Endothelial cell of umbilical vein (primary cell): ENCODE measurements at regions not wholly inside any gene's neighbourhood (a gene's known extent, or its start where the extent isn't known, plus 50 kb on each side); places are given as distances from the start of the nearest gene placed in this dataset.

Experiments
- BruUV-seq: library from RNA; stranded (reverse); fragments of 400-500 nt; replicated peaks from 2 replicates; lab custom pipeline; 2021; lab: Mats Ljungman, UMichigan
- CTCF ChIA-PET: fragments of 300-600, 350-600 bp; sonication (Branson Sonifier 250); formaldehyde crosslinking; loops from one replicate; lab custom pipeline; 2021; ENCODE audit warnings: antibody characterized with exemption, inconsistent platforms; lab: Charles Lee
- POLR2A ChIA-PET: fragments of 300-600, 350-600 bp; sonication (Branson Sonifier 250); formaldehyde crosslinking; loops from one replicate; lab custom pipeline; 2021; ENCODE audit warnings: antibody characterized with exemption, inconsistent platforms; lab: Charles Lee
- DNase-seq: peaks from one replicate; pipeline ENCODE4 v3.0.0-alpha.2; 2011; ENCODE audit warnings: low read depth, low spot score
- FAIRE-seq: peaks from 2 replicates; lab custom pipeline; 2011; peaks lifted over from hg19 to GRCh38; lab: Jason Lieb, UNC
- H2AFZ ChIP-seq: 2 replicates; pipeline ENCODE4 v1.6.0; 2012; ENCODE audit warnings: low read depth, low read length, control low read depth, inconsistent platforms
- H3K27ac ChIP-seq: 2 replicates; pipeline ENCODE4 v1.5.1; 2011; ENCODE audit warnings: low read depth, mild to moderate bottlenecking, control low read depth, low read length, moderate library complexity; ENCODE audit not compliant: insufficient read depth
- H3K27me3 ChIP-seq, 2 experiments: 2 replicates each; pipeline versions ENCODE4 v1.6.0 to v1.6.1; 2011; ENCODE audit warnings: low read length in 2 of 2, mixed read lengths in 1 of 2; ENCODE audit not compliant: control insufficient read depth in 2 of 2, insufficient read depth in 2 of 2
- H3K36me3 ChIP-seq, 2 experiments: 2 replicates in 1 of 2; 3 replicates in 1 of 2; pipeline ENCODE4 v1.5.1; 2011; ENCODE audit warnings: low read length in 2 of 2, mild to moderate bottlenecking in 1 of 2, moderate library complexity in 1 of 2; ENCODE audit not compliant: control insufficient read depth in 2 of 2, insufficient read depth in 2 of 2; ENCODE audit errors: extremely low read depth in 1 of 2
- H3K4me1 ChIP-seq: 3 replicates; pipeline ENCODE4 v1.5.1; 2011; ENCODE audit warnings: mild to moderate bottlenecking, low read length; ENCODE audit not compliant: control insufficient read depth, insufficient read depth; ENCODE audit errors: extremely low read depth
- H3K4me2 ChIP-seq: 2 replicates; pipeline ENCODE4 v1.6.1; 2011; ENCODE audit warnings: low read length, control low read depth, mixed read lengths; ENCODE audit not compliant: insufficient read depth
- H3K4me3 ChIP-seq, 3 experiments: fragments of 200-600 bp in 1 of 3; sonication (generic), shearing (Covaris generic) in 1 of 3; replicated peaks in 1 of 3; 2 replicates each; pipeline ENCODE4 v1.5.1; 2011 to 2016; ENCODE audit warnings: control low read depth in 3 of 3, low read length in 3 of 3, mild to moderate bottlenecking in 2 of 3, inconsistent platforms in 1 of 3, low read depth in 1 of 3, moderate library complexity in 1 of 3; ENCODE audit not compliant: insufficient read depth in 1 of 3
- H3K79me2 ChIP-seq: 2 replicates; pipeline ENCODE4 v1.6.0; 2012; ENCODE audit warnings: low read length, inconsistent platforms; ENCODE audit not compliant: control insufficient read depth, insufficient read depth
- H3K9ac ChIP-seq: replicated peaks from 2 replicates; pipeline ENCODE3; 2011; ENCODE audit warnings: low read length, control low read depth; ENCODE audit not compliant: insufficient read depth; ENCODE audit errors: extremely low read depth
- H3K9me1 ChIP-seq: replicated peaks from 3 replicates; pipeline ENCODE4 v1.6.0; 2011; ENCODE audit warnings: mild to moderate bottlenecking, low read length; ENCODE audit not compliant: control insufficient read depth, insufficient read depth; ENCODE audit errors: extremely low read depth
- H3K9me3 ChIP-seq: replicated peaks from 2 replicates; pipeline ENCODE4 v1.5.1; 2012; ENCODE audit warnings: low read length, inconsistent platforms; ENCODE audit not compliant: control insufficient read depth, insufficient read depth
- H4K20me1 ChIP-seq: replicated peaks from 2 replicates; pipeline ENCODE3; 2011; ENCODE audit warnings: mild to moderate bottlenecking, low read length; ENCODE audit not compliant: control insufficient read depth, insufficient read depth; ENCODE audit errors: extremely low read depth
- CTCF ChIP-seq, 2 donors: IDR thresholded peaks; 1 replicate in 1 of 2; 2 replicates in 1 of 2; pipeline ENCODE4 v1.5.1; 2011; ENCODE audit warnings: low read length in 2 of 2, mild to moderate bottlenecking in 2 of 2, moderate library complexity in 2 of 2, control low read depth in 1 of 2, inconsistent platforms in 1 of 2, low read depth in 1 of 2; ENCODE audit not compliant: insufficient read depth in 1 of 2; ENCODE audit errors: extremely low read depth in 1 of 2
- EZH2 ChIP-seq: IDR thresholded peaks from 2 replicates; pipeline ENCODE4 v1.6.1; 2012; ENCODE audit warnings: borderline replicate concordance, low read depth, mild to moderate bottlenecking, moderate library complexity, low read length, inconsistent platforms; ENCODE audit not compliant: severe bottlenecking
- FOS ChIP-seq: IDR thresholded peaks from 2 replicates; pipeline ENCODE4 v1.6.1; 2011; ENCODE audit warnings: mild to moderate bottlenecking, low read length, moderate library complexity, borderline replicate concordance; ENCODE audit not compliant: insufficient read depth
- GATA2 ChIP-seq: IDR thresholded peaks from 2 replicates; pipeline ENCODE4 v1.7.0; 2011; ENCODE audit warnings: low read depth, mild to moderate bottlenecking, moderate library complexity, mixed read lengths, low read length; ENCODE audit not compliant: insufficient read length, insufficient read depth
- JUN ChIP-seq: IDR thresholded peaks from 2 replicates; pipeline ENCODE4 v1.6.1; 2011; ENCODE audit warnings: borderline replicate concordance, low read depth; ENCODE audit not compliant: insufficient read length, insufficient read depth
- MAX ChIP-seq: IDR thresholded peaks from 2 replicates; pipeline ENCODE4 v1.6.1; 2011; ENCODE audit not compliant: insufficient read depth, insufficient read length
- MYC ChIP-seq: IDR thresholded peaks from one replicate; pipeline ENCODE4 v1.6.1; 2011; ENCODE audit warnings: mild to moderate bottlenecking, low read depth, low read length
- POLR2A ChIP-seq: IDR thresholded peaks from 2 replicates; pipeline ENCODE4 v1.6.1; 2012; ENCODE audit warnings: low read depth, mild to moderate bottlenecking, control low read depth, low read length
- POLR2AphosphoS5 ChIP-seq: IDR thresholded peaks from 2 replicates; pipeline ENCODE4 v1.6.1; 2012; ENCODE audit warnings: low read depth, mild to moderate bottlenecking, control low read depth, low read length, moderate library complexity; ENCODE audit not compliant: insufficient read depth
- dilution Hi-C: fragments of 300-500 bp; cut with MboI; formaldehyde crosslinking; loops from one replicate; pipeline ENCODE4 v1.15.0; 2019; ENCODE audit warnings: low sequenced_read_pairs; ENCODE audit not compliant: extremely low pct_ligation_motif_present
- intact Hi-C: fragments of 100-400 bp; cut with micrococcal nuclease; formaldehyde crosslinking; loops from one replicate; pipeline ENCODE4 v1.10.0; 2022

- CTCF ChIA-PET: no interaction called here
- POLR2A ChIA-PET: no interaction called here
- no TSS peak for BruUV-seq
Measured at GRCh38 chr7:47046949-47047348, 535.0 kb downstream of the TNS3 start.

More at GRCh38 chr7:47046949-47047348, 535.0 kb downstream of the TNS3 start:
- intact Hi-C loops: no loop called here
- TF ChIP-seq POLR2A: no peak
- TF ChIP-seq EZH2: no peak
- TF ChIP-seq JUN: no peak
- no peak for TF ChIP-seq GATA2
- TF ChIP-seq MYC: no peak
- TF ChIP-seq POLR2AphosphoS5: no peak
- TF ChIP-seq CTCF (IDR thresholded peaks at IDR 0.05; ENCODE audit: extremely low read depth in 1 of 2, insufficient read depth in 1 of 2, low read depth in 1 of 2, low read length in 2 of 2): no peak
- no peak for TF ChIP-seq FOS
- no peak for TF ChIP-seq MAX
- H3K4me1 ChIP-seq: no peaks in the 10 kb centered on the region
- H3K36me3 ChIP-seq: no peaks in the 10 kb centered on the region
- H3K9ac ChIP-seq: no peak overlapping the region
- H3K9me3 ChIP-seq: no peaks in the 10 kb centered on the region
- H3K27ac ChIP-seq: no peak overlapping the region
- no peak overlapping the region for H3K4me3 ChIP-seq
- no peaks in the 10 kb centered on the region for H4K20me1 ChIP-seq
- H3K27me3 ChIP-seq: no peaks in the 10 kb centered on the region
- no peak overlapping the region for H2AFZ ChIP-seq
- no peaks in the 10 kb centered on the region for H3K79me2 ChIP-seq
- dilution Hi-C loops: no loop called here
- FAIRE-seq: no peak
- H3K4me2 ChIP-seq: no peak overlapping the region
- DNase-seq: no peak
- no peaks in the 10 kb centered on the region for H3K9me1 ChIP-seq
